GM18508 (cell line): ENCODE measurements at regions not wholly inside any gene's neighbourhood (a gene's known extent, or its start where the extent isn't known, plus 50 kb on each side); places are given as distances from the start of the nearest gene placed in this dataset.

Experiments
- ATAC-seq: cut with Tn5 transposase; IDR thresholded peaks from one replicate; pipeline ENCODE4 v1.9.1; 2021; ENCODE audit warnings: moderate number of reproducible peaks; ENCODE audit not compliant: insufficient read depth, unreplicated experiment

DNA sequence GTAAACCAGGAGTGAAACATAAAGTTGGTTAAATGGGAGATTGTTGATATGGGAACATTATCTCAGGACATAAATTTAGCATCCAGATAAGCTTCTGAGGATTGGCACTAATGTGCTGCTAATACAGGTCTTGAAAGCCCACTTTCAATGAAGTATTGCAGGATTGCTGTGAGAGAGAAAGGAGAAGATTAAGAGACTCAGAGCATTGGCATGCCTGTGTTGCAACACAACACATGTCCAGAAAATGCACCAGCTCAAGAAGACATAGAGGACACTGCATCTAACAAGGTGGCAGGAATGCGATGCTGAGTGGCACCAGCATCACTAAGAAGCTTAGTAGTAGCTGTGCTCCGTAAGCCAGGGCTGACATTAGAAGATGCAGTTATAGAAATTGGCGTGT is 728.9 kb downstream of the SUCLG1 start:
- no peak for ATAC-seq

GRCh38 chr2:83725735-83726134 is 733.3 kb downstream of the SUCLG1 start:
- ATAC-seq = no peak

DNA sequence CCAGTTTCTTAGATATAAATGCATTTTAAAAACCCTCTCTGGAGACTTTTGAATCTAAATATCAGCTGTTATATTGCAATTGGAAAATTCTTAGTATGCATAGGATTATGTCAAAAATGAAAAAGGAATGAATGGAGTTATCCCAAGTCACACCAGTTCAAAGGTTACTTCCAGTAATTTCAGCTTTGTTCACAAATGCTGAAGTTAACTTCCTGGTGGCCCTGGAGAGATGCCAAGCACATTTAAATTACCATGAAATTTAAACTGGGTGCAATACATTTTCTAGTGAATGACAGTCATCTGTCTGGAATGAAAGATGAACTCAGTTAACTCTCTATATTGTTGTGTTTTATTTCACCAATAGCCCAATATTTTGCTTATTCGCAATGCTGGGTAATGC is 753.9 kb downstream of the SUCLG1 start:
- no peak for ATAC-seq

- no peak for ATAC-seq
Observed at GRCh38 chr2:83703598-83703997, 755.5 kb downstream of the SUCLG1 start.

DNA sequence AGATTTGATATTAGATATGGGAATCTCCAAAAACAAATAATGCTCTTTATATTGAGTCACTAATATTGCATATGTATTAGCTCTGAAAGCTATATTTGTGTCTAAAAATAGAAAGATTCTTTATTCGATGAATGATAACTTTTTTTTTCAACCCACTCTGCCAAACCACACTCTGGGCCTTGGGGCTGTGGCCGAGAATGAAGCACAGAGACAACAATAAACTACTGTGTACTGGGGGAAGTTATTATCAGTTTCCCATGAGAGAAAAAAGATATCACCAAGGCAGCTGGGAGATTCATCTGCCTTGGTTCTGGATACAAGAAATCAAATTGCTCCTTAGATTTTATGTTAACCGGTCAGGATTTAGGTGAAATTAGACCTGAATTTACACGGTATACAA is 762.2 kb downstream of the SUCLG1 start:
- no peak for ATAC-seq

GRCh38 chr2:83695530-83695929 is 763.5 kb downstream of the SUCLG1 start:
- ATAC-seq = no peak

- ATAC-seq = no peak
Observed at GRCh38 chr2:83695037-83695436, 764.0 kb downstream of the SUCLG1 start.

DNA sequence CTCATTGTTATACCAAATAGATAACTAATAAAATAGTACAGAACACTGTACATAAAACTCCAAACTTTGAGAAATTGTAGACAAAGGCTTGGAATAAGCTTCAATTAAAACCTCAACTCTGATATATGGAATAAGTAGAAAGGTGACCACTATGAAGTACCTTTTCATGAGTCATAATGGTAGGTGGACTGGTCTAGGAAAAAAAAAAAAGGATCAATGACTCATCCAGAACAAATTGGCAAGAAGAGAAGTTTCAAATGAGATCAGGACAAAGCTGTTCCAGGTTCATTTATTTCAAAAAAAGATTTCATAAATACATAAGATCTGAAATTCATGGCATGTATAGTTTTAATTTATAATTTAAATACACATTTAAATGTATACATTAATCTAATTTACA is 769.7 kb downstream of the SUCLG1 start:
- no peak for ATAC-seq

DNA sequence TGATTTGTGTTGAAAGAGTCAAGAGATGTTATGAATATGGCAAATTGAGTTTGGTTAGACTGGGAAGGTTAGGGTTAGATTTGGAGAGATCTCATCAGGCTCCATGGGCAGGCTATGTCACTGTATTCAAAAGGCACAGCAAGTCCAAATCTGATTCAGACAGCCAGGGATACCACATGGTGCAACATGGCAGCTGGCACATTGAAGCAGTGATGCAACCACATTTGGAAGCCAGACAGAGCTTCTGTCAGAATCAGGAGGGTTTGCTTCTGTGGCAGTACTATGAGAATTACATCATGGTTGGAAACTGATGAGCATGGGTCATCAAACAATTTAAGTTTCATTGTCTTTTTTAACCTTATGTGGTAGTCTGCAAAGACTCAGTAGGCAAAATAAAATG is 772.2 kb downstream of the SUCLG1 start:
- no peak for ATAC-seq

DNA sequence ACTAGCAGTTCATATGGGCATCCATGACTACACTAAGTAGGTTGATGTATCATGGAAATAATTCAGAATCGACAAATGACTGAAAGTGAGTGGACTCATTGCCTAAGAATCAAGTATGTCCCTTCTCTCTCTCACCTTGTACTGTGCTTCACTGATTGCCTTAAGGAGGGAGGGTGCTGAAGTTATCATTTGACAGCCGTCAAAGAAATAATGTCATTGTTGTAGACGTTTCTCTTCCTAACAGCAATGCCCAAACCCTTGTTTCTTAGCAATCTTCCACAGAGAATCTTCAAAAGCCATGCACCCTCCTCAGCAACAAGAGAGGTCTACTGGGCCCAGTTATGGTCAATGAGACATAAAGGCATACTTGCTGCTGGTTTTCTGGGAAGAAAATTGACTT is 785.0 kb downstream of the SUCLG1 start:
- ATAC-seq = no peak

- no peak for ATAC-seq
Observed at GRCh38 chr2:83665894-83666293, 793.2 kb downstream of the SUCLG1 start.

DNA sequence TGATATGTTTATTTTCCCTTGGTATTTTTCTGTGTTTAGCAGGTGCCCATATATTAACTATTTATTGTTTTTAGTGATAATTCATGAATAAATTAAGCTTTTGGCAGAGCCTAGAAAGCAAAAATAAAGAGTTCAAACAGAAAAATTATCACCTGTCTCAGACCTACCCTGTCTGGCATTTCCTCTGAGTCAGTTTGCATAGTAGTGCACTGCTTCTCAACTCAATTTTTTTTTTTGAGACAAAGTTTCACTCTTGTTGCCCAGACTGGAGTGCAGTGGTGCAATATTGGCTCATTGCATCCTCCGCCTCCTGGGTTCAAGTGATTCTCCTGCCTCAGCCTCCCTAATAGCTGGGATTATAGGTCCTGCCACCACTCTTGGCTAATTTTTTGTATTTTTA is 793.9 kb downstream of the SUCLG1 start:
- no peak for ATAC-seq

- no peak for ATAC-seq
Observed at GRCh38 chr2:83661711-83662110, 797.4 kb downstream of the SUCLG1 start.

GRCh38 chr2:83654091-83654611 is 804.9 kb downstream of the SUCLG1 start:
- no peak for ATAC-seq

GRCh38 chr2:83650898-83651297 is 808.2 kb downstream of the SUCLG1 start:
- ATAC-seq = no peak

- no peak for ATAC-seq
Observed at GRCh38 chr2:83650161-83650560, 808.9 kb downstream of the SUCLG1 start.

DNA sequence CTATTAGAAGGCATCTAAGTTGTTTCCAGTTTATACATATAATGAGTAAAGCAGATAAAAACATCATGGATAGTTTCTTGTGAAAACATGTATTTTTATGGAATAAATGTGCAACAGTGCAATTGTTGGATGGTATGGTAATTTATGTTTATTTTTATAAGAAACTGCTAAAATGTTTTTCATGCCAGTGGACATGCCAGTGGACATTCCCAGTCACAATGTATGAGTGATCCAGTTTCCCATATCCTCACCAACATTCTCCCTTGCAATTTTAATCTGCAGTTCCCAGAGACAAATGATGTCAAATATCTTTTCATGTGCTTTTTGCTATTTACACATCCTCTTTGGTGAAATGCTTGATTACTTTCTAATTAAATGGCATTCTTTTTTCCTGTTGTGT is 818.6 kb downstream of the SUCLG1 start:
- ATAC-seq = no peak

GRCh38 chr2:83633423-83633822 is 825.7 kb downstream of the SUCLG1 start:
- ATAC-seq = no peak

DNA sequence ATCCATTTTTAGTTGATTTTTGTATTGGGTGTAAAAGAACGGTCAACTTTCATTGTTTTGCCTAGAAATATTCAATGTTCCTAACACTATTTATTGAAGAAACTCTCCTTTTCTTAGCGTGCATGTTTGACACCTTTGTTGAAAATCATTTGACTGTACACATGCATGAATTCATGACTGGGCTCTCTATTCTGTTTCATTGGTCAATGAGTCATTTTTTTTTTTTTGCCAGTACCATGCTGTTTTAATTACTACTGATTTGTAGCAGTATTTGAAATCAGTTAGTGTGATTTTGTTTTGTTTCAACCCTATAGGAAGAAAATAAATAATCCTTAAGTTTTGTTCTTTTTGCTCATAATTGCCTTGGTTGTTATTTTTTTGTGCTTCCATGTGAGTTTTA is 828.7 kb downstream of the SUCLG1 start:
- no peak for ATAC-seq

DNA sequence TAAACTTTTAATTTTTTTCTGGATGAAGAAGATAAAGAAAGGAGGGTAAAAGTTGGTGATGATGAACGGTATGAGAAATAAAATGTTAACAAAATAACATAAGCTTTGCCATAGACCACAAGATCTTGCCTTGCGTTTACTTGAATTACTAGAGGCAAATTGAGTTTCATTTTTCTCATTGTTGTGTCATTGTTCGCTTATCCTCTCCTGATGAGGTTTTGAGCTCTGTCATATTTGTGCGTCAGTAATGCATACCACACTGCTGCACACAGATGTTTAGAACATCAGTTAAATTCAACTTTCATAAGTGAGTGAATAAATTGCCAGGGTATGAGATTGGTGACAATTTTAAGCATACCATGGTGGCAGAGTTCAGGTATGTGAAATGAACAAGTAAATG is 843.6 kb downstream of the SUCLG1 start:
- ATAC-seq = no peak

- ATAC-seq = no peak
Observed at GRCh38 chr2:83613178-83613577, 845.9 kb downstream of the SUCLG1 start.

DNA sequence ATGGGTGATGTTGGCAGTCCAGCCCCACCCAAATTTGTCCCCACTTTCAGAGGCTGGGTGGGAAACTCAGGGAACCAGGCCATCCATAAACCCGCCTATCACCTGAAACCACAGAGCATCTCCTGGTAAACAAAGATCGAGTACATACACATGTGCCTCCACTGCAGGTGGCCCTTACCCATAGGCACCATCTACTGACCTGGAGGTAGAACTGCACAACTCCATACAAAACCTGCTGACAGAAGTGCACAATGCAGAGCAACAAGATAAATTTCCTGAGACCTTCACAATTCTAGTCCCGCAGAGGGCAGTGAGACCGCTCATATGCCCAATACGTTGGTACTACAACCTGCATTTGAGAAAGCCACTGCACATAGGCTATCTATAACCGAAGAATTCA is 856.3 kb downstream of the SUCLG1 start:
- no peak for ATAC-seq
